ENCODE measurements at regions not wholly inside any gene's neighbourhood (a gene's known extent, or its start where the extent isn't known, plus 50 kb on each side); places are given as distances from the start of the nearest gene placed in this dataset.
"Not testable (repeated sequence)": the region's sequence is repeated elsewhere in the genome, so short reads cannot be mapped to it uniquely, and the experiment has no call there.

GRCh38 chr1:83274656-83275055 lies 724.3 kb downstream of the TTLL7 start:
- not testable (repeated sequence) for H3K36me3 ChIP-seq (ENCODE audit: insufficient read depth, low read length); H3K79me2 ChIP-seq (ENCODE audit: insufficient read depth, low read length); H3K4me1 ChIP-seq (ENCODE audit: insufficient read depth, low read length, severe bottlenecking); H3K9me2 ChIP-seq (ENCODE audit: low read depth, low read length); H3K4me3 ChIP-seq (ENCODE audit: low read depth, low read length, poor library complexity, severe bottlenecking); H3K27me3 ChIP-seq (ENCODE audit: insufficient read depth, low read length); H3K9me3 ChIP-seq (ENCODE audit: low read length); H4K20me1 ChIP-seq (ENCODE audit: insufficient read depth, low read length); H3K27ac ChIP-seq (ENCODE audit: low read depth, low read length, poor library complexity, severe bottlenecking); H3F3A ChIP-seq (ENCODE audit: insufficient read depth, low read length); H2AFZ ChIP-seq (ENCODE audit: low read length); H3K9ac ChIP-seq (ENCODE audit: low read length); H3K4me2 ChIP-seq (ENCODE audit: low read length)

DNA sequence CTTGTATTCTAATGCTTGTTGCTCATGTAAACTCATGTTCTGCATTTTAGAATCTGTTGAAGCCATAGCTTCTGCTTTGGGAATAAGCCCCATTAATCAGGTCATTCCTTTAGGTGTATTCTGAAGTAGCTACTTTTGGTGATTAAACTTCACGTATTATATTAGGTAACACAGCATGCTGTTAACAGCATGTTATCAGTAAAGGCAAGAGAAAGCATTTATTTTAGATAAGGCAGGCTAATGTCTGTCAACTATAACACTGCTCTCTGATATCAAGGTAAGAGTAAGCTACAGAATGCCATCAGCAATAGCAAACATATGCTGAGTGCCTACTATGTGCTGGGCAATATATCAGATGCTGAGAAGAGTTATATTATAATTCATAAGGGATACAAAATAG lies 726.4 kb downstream of the TTLL7 start:
- H3K9me2 ChIP-seq (ENCODE audit: low read depth, low read length); H3K36me3 ChIP-seq (ENCODE audit: insufficient read depth, low read length); H3K79me2 ChIP-seq (ENCODE audit: insufficient read depth, low read length); H3K9ac ChIP-seq (ENCODE audit: low read length); H3K9me3 ChIP-seq (ENCODE audit: low read length); H3F3A ChIP-seq (ENCODE audit: insufficient read depth, low read length); H2AFZ ChIP-seq (ENCODE audit: low read length); H4K20me1 ChIP-seq (ENCODE audit: insufficient read depth, low read length); H3K27ac ChIP-seq (ENCODE audit: low read depth, low read length, poor library complexity, severe bottlenecking); H3K4me3 ChIP-seq (ENCODE audit: low read depth, low read length, poor library complexity, severe bottlenecking); H3K27me3 ChIP-seq (ENCODE audit: insufficient read depth, low read length); H3K4me2 ChIP-seq (ENCODE audit: low read length); H3K4me1 ChIP-seq (ENCODE audit: insufficient read depth, low read length, severe bottlenecking): not testable (repeated sequence)

- not testable (repeated sequence) for H3K27ac ChIP-seq (ENCODE audit: low read depth, low read length, poor library complexity, severe bottlenecking); H3K27me3 ChIP-seq (ENCODE audit: insufficient read depth, low read length); H3K4me2 ChIP-seq (ENCODE audit: low read length); H4K20me1 ChIP-seq (ENCODE audit: insufficient read depth, low read length); H3K9me2 ChIP-seq (ENCODE audit: low read depth, low read length); H3K9me3 ChIP-seq (ENCODE audit: low read length); H3K79me2 ChIP-seq (ENCODE audit: insufficient read depth, low read length); H3F3A ChIP-seq (ENCODE audit: insufficient read depth, low read length); H2AFZ ChIP-seq (ENCODE audit: low read length); H3K36me3 ChIP-seq (ENCODE audit: insufficient read depth, low read length); H3K4me3 ChIP-seq (ENCODE audit: low read depth, low read length, poor library complexity, severe bottlenecking); H3K9ac ChIP-seq (ENCODE audit: low read length); H3K4me1 ChIP-seq (ENCODE audit: insufficient read depth, low read length, severe bottlenecking)
Observed at GRCh38 chr1:83271834-83272233, 727.1 kb downstream of the TTLL7 start.

- not testable (repeated sequence) for H3K36me3 ChIP-seq (ENCODE audit: insufficient read depth, low read length); H3K4me1 ChIP-seq (ENCODE audit: insufficient read depth, low read length, severe bottlenecking); H3K27ac ChIP-seq (ENCODE audit: low read depth, low read length, poor library complexity, severe bottlenecking); H3K9me3 ChIP-seq (ENCODE audit: low read length); H4K20me1 ChIP-seq (ENCODE audit: insufficient read depth, low read length); H3K27me3 ChIP-seq (ENCODE audit: insufficient read depth, low read length); H3K9ac ChIP-seq (ENCODE audit: low read length); H3K4me3 ChIP-seq (ENCODE audit: low read depth, low read length, poor library complexity, severe bottlenecking); H2AFZ ChIP-seq (ENCODE audit: low read length); H3K9me2 ChIP-seq (ENCODE audit: low read depth, low read length); H3F3A ChIP-seq (ENCODE audit: insufficient read depth, low read length); H3K4me2 ChIP-seq (ENCODE audit: low read length); H3K79me2 ChIP-seq (ENCODE audit: insufficient read depth, low read length)
Observed at GRCh38 chr1:83270801-83271200, 728.1 kb downstream of the TTLL7 start.

DNA sequence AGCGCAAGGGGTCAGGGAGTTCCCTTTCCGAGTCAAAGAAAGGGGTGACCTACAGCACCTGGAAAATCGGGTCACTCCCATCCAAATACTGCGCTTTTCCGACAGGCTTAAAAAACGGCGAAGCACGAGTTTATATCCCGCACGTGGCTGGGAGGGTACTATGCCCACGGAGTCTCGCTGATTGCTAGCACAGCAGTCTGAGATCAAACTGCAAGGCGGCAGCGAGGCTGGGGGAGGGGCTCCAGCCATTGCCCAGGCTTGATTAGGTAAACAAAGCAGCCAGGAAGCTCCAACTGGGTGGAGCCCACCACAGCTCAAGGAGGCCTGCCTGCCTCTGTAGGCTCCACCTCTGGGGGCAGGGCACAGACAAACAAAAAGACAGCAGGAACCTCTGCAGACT lies 735.1 kb downstream of the TTLL7 start:
- not testable (repeated sequence) for H3K27me3 ChIP-seq (ENCODE audit: insufficient read depth, low read length); H3K4me2 ChIP-seq (ENCODE audit: low read length); H4K20me1 ChIP-seq (ENCODE audit: insufficient read depth, low read length); H3K27ac ChIP-seq (ENCODE audit: low read depth, low read length, poor library complexity, severe bottlenecking); H3K4me1 ChIP-seq (ENCODE audit: insufficient read depth, low read length, severe bottlenecking); H3K9me2 ChIP-seq (ENCODE audit: low read depth, low read length); H3K79me2 ChIP-seq (ENCODE audit: insufficient read depth, low read length); H2AFZ ChIP-seq (ENCODE audit: low read length); H3K9ac ChIP-seq (ENCODE audit: low read length); H3K4me3 ChIP-seq (ENCODE audit: low read depth, low read length, poor library complexity, severe bottlenecking); H3K9me3 ChIP-seq (ENCODE audit: low read length); H3K36me3 ChIP-seq (ENCODE audit: insufficient read depth, low read length); H3F3A ChIP-seq (ENCODE audit: insufficient read depth, low read length)

GRCh38 chr1:83251687-83252086 lies 747.2 kb downstream of the TTLL7 start:
- not testable (repeated sequence) for H4K20me1 ChIP-seq (ENCODE audit: insufficient read depth, low read length); H3K4me1 ChIP-seq (ENCODE audit: insufficient read depth, low read length, severe bottlenecking); H3F3A ChIP-seq (ENCODE audit: insufficient read depth, low read length); H3K4me3 ChIP-seq (ENCODE audit: low read depth, low read length, poor library complexity, severe bottlenecking); H3K27me3 ChIP-seq (ENCODE audit: insufficient read depth, low read length); H3K9ac ChIP-seq (ENCODE audit: low read length); H3K9me3 ChIP-seq (ENCODE audit: low read length); H3K79me2 ChIP-seq (ENCODE audit: insufficient read depth, low read length); H3K4me2 ChIP-seq (ENCODE audit: low read length); H3K9me2 ChIP-seq (ENCODE audit: low read depth, low read length); H3K36me3 ChIP-seq (ENCODE audit: insufficient read depth, low read length); H3K27ac ChIP-seq (ENCODE audit: low read depth, low read length, poor library complexity, severe bottlenecking); H2AFZ ChIP-seq (ENCODE audit: low read length)

DNA sequence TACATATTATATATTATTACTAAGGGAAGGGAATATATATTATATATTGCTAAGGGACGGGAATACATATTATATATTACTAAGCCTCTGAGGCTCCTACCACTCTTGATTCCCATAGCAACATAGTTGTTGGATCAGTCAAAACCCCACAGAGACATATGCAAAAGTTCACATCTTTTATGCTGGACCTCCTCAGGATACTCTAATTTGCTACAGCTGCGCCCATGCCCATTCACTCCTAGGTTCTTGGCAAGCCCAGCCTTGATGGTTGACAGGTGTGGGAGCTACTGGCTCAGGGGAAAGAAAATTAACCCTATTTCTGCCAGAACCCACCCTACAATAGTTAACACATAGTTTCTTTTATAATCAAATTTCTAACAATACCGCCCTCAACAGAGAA lies 752.2 kb downstream of the TTLL7 start:
- H3K27me3 ChIP-seq (ENCODE audit: insufficient read depth, low read length); H3K4me2 ChIP-seq (ENCODE audit: low read length); H3K36me3 ChIP-seq (ENCODE audit: insufficient read depth, low read length); H3K9me3 ChIP-seq (ENCODE audit: low read length); H3K4me3 ChIP-seq (ENCODE audit: low read depth, low read length, poor library complexity, severe bottlenecking); H3K9me2 ChIP-seq (ENCODE audit: low read depth, low read length); H3K9ac ChIP-seq (ENCODE audit: low read length); H3F3A ChIP-seq (ENCODE audit: insufficient read depth, low read length); H3K79me2 ChIP-seq (ENCODE audit: insufficient read depth, low read length); H3K4me1 ChIP-seq (ENCODE audit: insufficient read depth, low read length, severe bottlenecking); H3K27ac ChIP-seq (ENCODE audit: low read depth, low read length, poor library complexity, severe bottlenecking); H2AFZ ChIP-seq (ENCODE audit: low read length); H4K20me1 ChIP-seq (ENCODE audit: insufficient read depth, low read length): not testable (repeated sequence)

- not testable (repeated sequence) for H3K9me3 ChIP-seq (ENCODE audit: low read length); H3K27me3 ChIP-seq (ENCODE audit: insufficient read depth, low read length); H2AFZ ChIP-seq (ENCODE audit: low read length); H3K4me2 ChIP-seq (ENCODE audit: low read length); H3K27ac ChIP-seq (ENCODE audit: low read depth, low read length, poor library complexity, severe bottlenecking); H3K9ac ChIP-seq (ENCODE audit: low read length); H3K79me2 ChIP-seq (ENCODE audit: insufficient read depth, low read length); H3K36me3 ChIP-seq (ENCODE audit: insufficient read depth, low read length); H3K9me2 ChIP-seq (ENCODE audit: low read depth, low read length); H3F3A ChIP-seq (ENCODE audit: insufficient read depth, low read length); H3K4me3 ChIP-seq (ENCODE audit: low read depth, low read length, poor library complexity, severe bottlenecking); H4K20me1 ChIP-seq (ENCODE audit: insufficient read depth, low read length); H3K4me1 ChIP-seq (ENCODE audit: insufficient read depth, low read length, severe bottlenecking)
Observed at GRCh38 chr1:83244832-83245231, 754.1 kb downstream of the TTLL7 start.
